ENCODE measurements at regions not wholly inside any gene's neighbourhood (a gene's known extent, or its start where the extent isn't known, plus 50 kb on each side); places are given as distances from the start of the nearest gene placed in this dataset.

DNA sequence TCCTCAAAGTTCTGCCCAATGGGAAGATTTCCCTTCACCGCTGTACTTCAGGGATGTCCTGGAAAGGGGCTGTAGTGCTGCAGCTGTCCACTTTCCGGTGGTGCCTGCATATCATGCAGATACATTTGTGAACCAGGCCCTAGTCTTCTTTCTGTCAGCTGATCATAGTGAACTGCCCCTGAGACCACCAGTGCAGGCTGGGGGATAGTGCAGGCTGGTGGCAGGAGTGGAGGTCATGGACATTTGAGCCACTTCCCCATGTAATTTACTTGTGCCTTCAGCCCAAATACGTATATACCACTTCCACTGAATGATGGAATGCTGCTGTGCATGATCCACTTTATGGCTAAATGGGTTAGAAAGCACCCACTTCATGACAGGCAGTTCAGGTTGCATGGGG, 120.0 kb downstream of the ZNF280B start:
- TF ChIP-seq, protein P1, sequence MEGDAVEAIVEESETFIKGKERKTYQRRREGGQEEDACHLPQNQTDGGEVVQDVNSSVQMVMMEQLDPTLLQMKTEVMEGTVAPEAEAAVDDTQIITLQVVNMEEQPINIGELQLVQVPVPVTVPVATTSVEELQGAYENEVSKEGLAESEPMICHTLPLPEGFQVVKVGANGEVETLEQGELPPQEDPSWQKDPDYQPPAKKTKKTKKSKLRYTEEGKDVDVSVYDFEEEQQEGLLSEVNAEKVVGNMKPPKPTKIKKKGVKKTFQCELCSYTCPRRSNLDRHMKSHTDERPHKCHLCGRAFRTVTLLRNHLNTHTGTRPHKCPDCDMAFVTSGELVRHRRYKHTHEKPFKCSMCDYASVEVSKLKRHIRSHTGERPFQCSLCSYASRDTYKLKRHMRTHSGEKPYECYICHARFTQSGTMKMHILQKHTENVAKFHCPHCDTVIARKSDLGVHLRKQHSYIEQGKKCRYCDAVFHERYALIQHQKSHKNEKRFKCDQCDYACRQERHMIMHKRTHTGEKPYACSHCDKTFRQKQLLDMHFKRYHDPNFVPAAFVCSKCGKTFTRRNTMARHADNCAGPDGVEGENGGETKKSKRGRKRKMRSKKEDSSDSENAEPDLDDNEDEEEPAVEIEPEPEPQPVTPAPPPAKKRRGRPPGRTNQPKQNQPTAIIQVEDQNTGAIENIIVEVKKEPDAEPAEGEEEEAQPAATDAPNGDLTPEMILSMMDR (IDR thresholded peaks at IDR 0.05), result no peak
- TF ChIP-seq EZH2 (IDR thresholded peaks at IDR 0.05; ENCODE audit: borderline replicate concordance, insufficient read depth, low read depth, low read length, poor library complexity, severe bottlenecking), result no peak
